Endodermal cell (in vitro differentiated cells): ENCODE measurements at regions not wholly inside any gene's neighbourhood (a gene's known extent, or its start where the extent isn't known, plus 50 kb on each side); places are given as distances from the start of the nearest gene placed in this dataset.

ENCODE experiments used
- DNase-seq: peaks from one replicate; pipeline ENCODE4 v3.0.0-alpha.2; 2017
- H3K27ac ChIP-seq: 2 replicates; pipeline ENCODE4 v1.5.1; 2013; ENCODE audit warnings: mild to moderate bottlenecking, low read depth, low read length, moderate library complexity
- H3K27me3 ChIP-seq: 2 replicates; pipeline ENCODE4 v1.6.1; 2013; ENCODE audit warnings: mild to moderate bottlenecking, low read length, moderate library complexity; ENCODE audit not compliant: insufficient read depth, control insufficient read depth, poor library complexity, severe bottlenecking
- H3K36me3 ChIP-seq: 2 replicates; pipeline ENCODE4 v1.7.0; 2013; ENCODE audit warnings: mild to moderate bottlenecking, low read length, moderate library complexity; ENCODE audit not compliant: control insufficient read depth, insufficient read depth
- H3K4me1 ChIP-seq: one replicate; pipeline ENCODE4 v1.7.0; 2013; ENCODE audit warnings: low read length; ENCODE audit not compliant: control insufficient read depth, insufficient read depth
- H3K4me3 ChIP-seq: 2 replicates; pipeline ENCODE4 v1.5.1; 2013; ENCODE audit warnings: mild to moderate bottlenecking, low read length, moderate library complexity
- H3K9ac ChIP-seq: 2 replicates; pipeline ENCODE4 v1.6.1; 2013; ENCODE audit warnings: mild to moderate bottlenecking, low read length, moderate library complexity; ENCODE audit not compliant: poor library complexity, severe bottlenecking; ENCODE audit errors: extremely low read depth
- H3K9me3 ChIP-seq: 2 replicates; pipeline ENCODE4 v1.6.1; 2013; ENCODE audit warnings: mild to moderate bottlenecking, low read length, moderate library complexity; ENCODE audit not compliant: control insufficient read depth
- H3K27ac Mint-ChIP-seq: 2 replicates; pipeline ENCODE4 v1.8.0; 2020; ENCODE audit warnings: mixed read lengths
- H3K27me3 Mint-ChIP-seq: 2 replicates; pipeline ENCODE4 v1.8.0; 2021; ENCODE audit warnings: mild to moderate bottlenecking, mixed read lengths; ENCODE audit not compliant: insufficient read depth
- H3K36me3 Mint-ChIP-seq: 2 replicates; pipeline ENCODE4 v1.8.0; 2020; ENCODE audit warnings: low read depth, mixed read lengths
- H3K4me1 Mint-ChIP-seq: 2 replicates; pipeline ENCODE4 v1.8.0; 2020; ENCODE audit warnings: mixed read lengths
- H3K4me3 Mint-ChIP-seq: 2 replicates; pipeline ENCODE4 v1.8.0; 2020; ENCODE audit warnings: mild to moderate bottlenecking, moderate library complexity, mixed read lengths
- H3K9me3 Mint-ChIP-seq: 2 replicates; pipeline ENCODE4 v1.8.0; 2020; ENCODE audit warnings: mild to moderate bottlenecking, mixed read lengths
- CTCF ChIP-seq: fragments of 200-600 bp; sonication (generic); conservative IDR thresholded peaks from 2 replicates; pipeline ENCODE4 v1.5.0; 2021; ENCODE audit warnings: antibody characterized with exemption, mild to moderate bottlenecking
- WGBS, 2 experiments: methylation state at CpG; one replicate each; pipeline versions ENCODE4 v1.1.5 to v1.1.7; 2013; ENCODE audit warnings: missing lambda C conversion rate in 2 of 2, mixed read lengths in 1 of 2; ENCODE audit not compliant: insufficient coverage in 1 of 2, insufficient read length in 1 of 2; 5-methylcytosine and 5-hydroxymethylcytosine counted together

DNA sequence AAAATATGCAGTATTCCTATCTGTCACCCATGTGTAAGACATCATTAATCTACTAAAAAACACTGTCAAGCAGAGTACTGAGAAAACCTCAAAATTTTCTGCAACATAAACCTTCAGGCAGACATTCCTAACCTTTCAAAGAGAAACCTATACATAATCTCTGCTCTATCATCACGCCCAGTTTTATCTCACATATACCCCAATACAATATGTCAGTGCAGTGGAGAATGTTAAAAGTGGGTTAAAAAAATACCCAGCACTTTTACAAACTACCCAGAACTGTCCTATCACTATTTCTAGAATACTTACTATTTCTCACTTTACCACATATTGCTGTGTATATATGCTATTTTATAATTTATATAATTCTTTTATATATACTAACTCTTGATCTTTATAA is 922.0 kb upstream of the SORCS1 start:
- Histone ChIP-seq H3K9ac (no peak overlapping the region), H3K9me3 (no peaks in the 10 kb centered on the region), H3K27me3 (no peaks in the 10 kb centered on the region), H3K4me3 (no peak overlapping the region), H3K4me1 (peaks cover 8% of the 10 kb centered on the region), H3K27ac (no peak overlapping the region), H3K36me3 (no peaks in the 10 kb centered on the region)
- no peak for TF ChIP-seq CTCF
- DNase-seq = no peak
- no peaks in the 10 kb centered on the region for H3K9me3 Mint-ChIP-seq
- no peak overlapping the region for H3K27ac Mint-ChIP-seq
- peaks cover 19% of the 10 kb centered on the region for H3K4me1 Mint-ChIP-seq
- H3K27me3 Mint-ChIP-seq = no peaks in the 10 kb centered on the region
- WGBS, 2 experiments = 100% methylated on average over 1 of the region's 1 CpG; no CpG with 5 or more reads in 1 of the 2 experiments
- H3K4me3 Mint-ChIP-seq = no peak overlapping the region
- H3K36me3 Mint-ChIP-seq = no peaks in the 10 kb centered on the region

GRCh38 chr10:108082596-108082995 is 918.1 kb upstream of the SORCS1 start:
- H3K27me3 ChIP-seq = no peaks in the 10 kb centered on the region
- H3K27ac ChIP-seq = no peak overlapping the region
- Mint-ChIP-seq H3K9me3 (no peaks in the 10 kb centered on the region), H3K4me3 (no peak overlapping the region), H3K27ac (no peak overlapping the region), H3K27me3 (no peaks in the 10 kb centered on the region), H3K4me1 (peaks cover 19% of the 10 kb centered on the region), H3K36me3 (no peaks in the 10 kb centered on the region)
- WGBS, 2 experiments = 100% methylated on average over 1 of the region's 1 CpG; no CpG with 5 or more reads in 1 of the 2 experiments
- TF ChIP-seq CTCF = no peak
- no peaks in the 10 kb centered on the region for H3K9me3 ChIP-seq
- no peaks in the 10 kb centered on the region for H3K36me3 ChIP-seq
- peaks cover 8% of the 10 kb centered on the region for H3K4me1 ChIP-seq
- DNase-seq = no peak
- H3K9ac ChIP-seq = no peak overlapping the region
- H3K4me3 ChIP-seq = no peak overlapping the region

DNA sequence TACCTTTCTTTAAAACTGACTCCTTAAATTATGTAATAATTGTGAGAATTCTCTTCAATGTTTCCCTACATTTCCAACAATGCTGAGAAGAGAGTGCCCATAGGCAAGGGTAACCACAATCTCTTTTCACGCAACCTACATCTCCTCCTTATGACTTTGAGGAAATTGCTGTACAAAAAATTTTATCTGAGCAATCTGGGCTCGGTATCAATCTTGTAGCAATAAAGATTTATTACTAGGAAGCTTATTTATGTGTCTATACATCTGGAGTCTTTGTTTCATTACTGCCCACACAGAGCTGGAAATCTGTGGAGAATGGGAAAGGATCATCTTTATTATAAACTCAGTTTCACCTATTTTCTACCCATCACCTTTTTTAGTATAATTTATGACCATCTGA is 913.8 kb upstream of the SORCS1 start:
- WGBS, 2 experiments = 72% methylated on average over 2 of the region's 2 CpGs; no CpG with 5 or more reads in 1 of the 2 experiments
- Mint-ChIP-seq H3K4me3 (no peak overlapping the region), H3K27me3 (no peaks in the 10 kb centered on the region), H3K36me3 (no peaks in the 10 kb centered on the region), H3K9me3 (no peaks in the 10 kb centered on the region), H3K27ac (no peak overlapping the region), H3K4me1 (no peaks in the 10 kb centered on the region)
- H3K4me1 ChIP-seq = no peaks in the 10 kb centered on the region
- no peak for DNase-seq
- no peaks in the 10 kb centered on the region for H3K9me3 ChIP-seq
- no peaks in the 10 kb centered on the region for H3K27me3 ChIP-seq
- H3K27ac ChIP-seq = no peak overlapping the region
- no peaks in the 10 kb centered on the region for H3K36me3 ChIP-seq
- no peak overlapping the region for H3K4me3 ChIP-seq
- no peak for TF ChIP-seq CTCF
- no peak overlapping the region for H3K9ac ChIP-seq
